ENCODE measurements at regions not wholly inside any gene's neighbourhood (a gene's known extent, or its start where the extent isn't known, plus 50 kb on each side); places are given as distances from the start of the nearest gene placed in this dataset.

GRCh38 chr6:67667637-67668422 lies 967.3 kb upstream of the ADGRB3 start:
- DNase-seq (ENCODE audit: extremely low read depth, insufficient read length): no peak
- no peaks in the 10 kb centered on the region for H3K36me3 ChIP-seq (ENCODE audit: control insufficient read depth, insufficient read depth, low read length)
- no peak for TF ChIP-seq CTCF (IDR thresholded peaks at IDR 0.05; ENCODE audit: insufficient read depth, low read length, poor library complexity, severe bottlenecking)

GRCh38 chr6:67666177-67666964 lies 968.7 kb upstream of the ADGRB3 start:
- no peak for TF ChIP-seq CTCF (IDR thresholded peaks at IDR 0.05; ENCODE audit: insufficient read depth, low read length, poor library complexity, severe bottlenecking)
- DNase-seq (ENCODE audit: extremely low read depth, insufficient read length): no peak
- no peaks in the 10 kb centered on the region for H3K27me3 ChIP-seq (replicated peaks; ENCODE audit: control insufficient read depth, insufficient read depth, low read length)
- no peak overlapping the region for H3K4me3 ChIP-seq (replicated peaks; ENCODE audit: low read depth, low read length)
- no peaks in the 10 kb centered on the region for H3K36me3 ChIP-seq (ENCODE audit: control insufficient read depth, insufficient read depth, low read length)

More at GRCh38 chr6:67667637-67668422, 967.3 kb upstream of the ADGRB3 start:
- no peak overlapping the region for H3K4me3 ChIP-seq (replicated peaks; ENCODE audit: low read depth, low read length)
- H3K27me3 ChIP-seq (replicated peaks; ENCODE audit: control insufficient read depth, insufficient read depth, low read length): no peaks in the 10 kb centered on the region

- no peak for DNase-seq (ENCODE audit: extremely low read depth, insufficient read length)
- no peak overlapping the region for H3K4me3 ChIP-seq (replicated peaks; ENCODE audit: low read depth, low read length)
- H3K36me3 ChIP-seq (ENCODE audit: control insufficient read depth, insufficient read depth, low read length): no peaks in the 10 kb centered on the region
- no peaks in the 10 kb centered on the region for H3K27me3 ChIP-seq (replicated peaks; ENCODE audit: control insufficient read depth, insufficient read depth, low read length)
- TF ChIP-seq CTCF (IDR thresholded peaks at IDR 0.05; ENCODE audit: insufficient read depth, low read length, poor library complexity, severe bottlenecking): no peak
Measured at GRCh38 chr6:67664942-67665341, 970.1 kb upstream of the ADGRB3 start.

- no peak overlapping the region for H3K4me3 ChIP-seq (replicated peaks; ENCODE audit: low read depth, low read length)
- H3K36me3 ChIP-seq (ENCODE audit: control insufficient read depth, insufficient read depth, low read length): no peaks in the 10 kb centered on the region
- no peaks in the 10 kb centered on the region for H3K27me3 ChIP-seq (replicated peaks; ENCODE audit: control insufficient read depth, insufficient read depth, low read length)
- DNase-seq (ENCODE audit: extremely low read depth, insufficient read length): no peak
- no peak for TF ChIP-seq CTCF (IDR thresholded peaks at IDR 0.05; ENCODE audit: insufficient read depth, low read length, poor library complexity, severe bottlenecking)
Measured at GRCh38 chr6:67663105-67663895, 971.8 kb upstream of the ADGRB3 start.

- Histone ChIP-seq H3K4me3 (replicated peaks; ENCODE audit: low read depth, low read length) (no peak overlapping the region), H3K36me3 (ENCODE audit: control insufficient read depth, insufficient read depth, low read length) (no peaks in the 10 kb centered on the region), H3K27me3 (replicated peaks; ENCODE audit: control insufficient read depth, insufficient read depth, low read length) (no peaks in the 10 kb centered on the region)
- TF ChIP-seq CTCF (IDR thresholded peaks at IDR 0.05; ENCODE audit: insufficient read depth, low read length, poor library complexity, severe bottlenecking): no peak
- DNase-seq (ENCODE audit: extremely low read depth, insufficient read length): no peak
Measured at GRCh38 chr6:67653561-67653960, 981.5 kb upstream of the ADGRB3 start.
